DMS53 treated with DMSO at 0.1 percent for 48 hours (cell line): ENCODE measurements at regions not wholly inside any gene's neighbourhood (a gene's known extent, or its start where the extent isn't known, plus 50 kb on each side); places are given as distances from the start of the nearest gene placed in this dataset.

ENCODE experiments used
- DNase-seq: peaks from one replicate; lab custom pipeline; 2025; ENCODE audit not compliant: unreplicated experiment; lab: John Stamatoyannopoulos, UW

- no peak for DNase-seq
Measured at GRCh38 chr18:75131381-75132000, 77.4 kb downstream of the PTGR3 start.

GRCh38 chr18:75130591-75131328 lies 78.2 kb downstream of the PTGR3 start:
- DNase-seq, result no peak

- DNase-seq, result no peak
Measured at GRCh38 chr18:75129717-75130477, 79.0 kb downstream of the PTGR3 start.

- DNase-seq, result no peak
Measured at GRCh38 chr18:75128911-75129716, 79.8 kb downstream of the PTGR3 start.

- DNase-seq, result no peak
Measured at GRCh38 chr18:75128051-75128605, 80.8 kb downstream of the PTGR3 start.

- DNase-seq, result no peak
Measured at GRCh38 chr18:75127143-75128021, 81.6 kb downstream of the PTGR3 start.

GRCh38 chr18:75125382-75126331 lies 83.3 kb downstream of the PTGR3 start:
- DNase-seq, result peak; percentile 80

GRCh38 chr18:75124991-75125381 lies 84.0 kb downstream of the PTGR3 start:
- peak; percentile 62 for DNase-seq

- no peak for DNase-seq
Measured at GRCh38 chr18:75124551-75124950, 84.4 kb downstream of the PTGR3 start.

GRCh38 chr18:75123113-75123512 lies 85.8 kb downstream of the PTGR3 start:
- no peak for DNase-seq

GRCh38 chr18:75122334-75122958 lies 86.5 kb downstream of the PTGR3 start:
- no peak for DNase-seq

GRCh38 chr18:75121266-75121665 lies 87.7 kb downstream of the PTGR3 start:
- no peak for DNase-seq

GRCh38 chr18:75120521-75120920 lies 88.4 kb downstream of the PTGR3 start:
- no peak for DNase-seq

- no peak for DNase-seq
Measured at GRCh38 chr18:75116809-75117208, 92.1 kb downstream of the PTGR3 start.

- no peak for DNase-seq
Measured at GRCh38 chr18:75116165-75116564, 92.8 kb downstream of the PTGR3 start.

- no peak for DNase-seq
Measured at GRCh38 chr18:75115514-75115913, 93.4 kb downstream of the PTGR3 start.
